Upper lobe of left lung (tissue), 6 donors: ENCODE measurements at regions not wholly inside any gene's neighbourhood (a gene's known extent, or its start where the extent isn't known, plus 50 kb on each side); places are given as distances from the start of the nearest gene placed in this dataset.

Experiments used
- ATAC-seq, 2 donors: fragments of 200-7000 bp; cut with Tn5 transposase; one replicate each; pipeline ENCODE4 v1.9.1; 2022; ENCODE audit warnings: mild to moderate bottlenecking in 2 of 2, moderate library complexity in 2 of 2; ENCODE audit not compliant: low FRiP score in 2 of 2
- DNase-seq, 2 donors: peaks; one replicate each; pipeline ENCODE4 v3.0.0-alpha.2; 2019 to 2020
- H3K27ac ChIP-seq, 4 donors: fragments of 200-600 bp; sonication (generic); one replicate each; pipeline ENCODE4 v1.5.1; 2016 to 2019
- H3K27me3 ChIP-seq, 4 donors: fragments of 200-600 bp; sonication (generic); one replicate each; pipeline ENCODE4 v1.5.1; 2017 to 2019
- H3K36me3 ChIP-seq, 4 donors: fragments of 200-600 bp; sonication (generic); one replicate each; pipeline ENCODE4 v1.5.1; 2016 to 2019
- H3K4me1 ChIP-seq, 4 donors: fragments of 200-600 bp; sonication (generic); one replicate each; pipeline ENCODE4 v1.5.1; 2018 to 2019
- H3K4me3 ChIP-seq, 4 donors: fragments of 200-600 bp; sonication (generic); one replicate each; pipeline ENCODE4 v1.5.1; 2017 to 2019; ENCODE audit warnings: mild to moderate bottlenecking in 2 of 4, moderate library complexity in 1 of 4
- H3K9me3 ChIP-seq, 4 donors: fragments of 200-600 bp; sonication (generic); one replicate each; pipeline ENCODE4 v1.5.1; 2018 to 2019
- CTCF ChIP-seq, 6 experiments: fragments of 450-650 bp in 4 of 6; fragments of 200-600 bp in 2 of 6; sonication (generic) in 2 of 6; IDR thresholded peaks; one replicate each; pipeline ENCODE4 v1.5.1; 2016 to 2019; ENCODE audit warnings: antibody characterized with exemption in 6 of 6
- EP300 ChIP-seq, 4 donors: sonication (generic); formaldehyde crosslinking; IDR thresholded peaks; one replicate each; pipeline ENCODE4 v1.5.1; 2017; ENCODE audit warnings: antibody characterized with exemption in 4 of 4, control low read depth in 2 of 4
- POLR2A ChIP-seq, 4 donors: fragments of 450-650 bp; IDR thresholded peaks; one replicate each; pipeline ENCODE4 v1.5.1; 2016 to 2017; ENCODE audit warnings: antibody characterized with exemption in 4 of 4, mild to moderate bottlenecking in 2 of 4
- POLR2AphosphoS5 ChIP-seq, 2 donors: sonication (generic); formaldehyde crosslinking; IDR thresholded peaks; one replicate each; pipeline ENCODE4 v1.5.1; 2017; ENCODE audit warnings: antibody characterized with exemption in 2 of 2
- WGBS, 2 donors: methylation state at CpG; one replicate each; pipeline ENCODE4 v1.1.5; 2017 to 2018; 5-methylcytosine and 5-hydroxymethylcytosine counted together
- donor health status: DM: no; HTN: no; CAD: no; lungs with moderate emphysema.
- donor health status: DM: no; HTN: yes; CAD: no; lungs with severe emphysema.

GRCh38 chr18:43893001-43893637 lies 615.8 kb upstream of the SYT4 start:
- TF ChIP-seq POLR2A (IDR thresholded peaks at IDR 0.05) (no peak), EP300 (IDR thresholded peaks at IDR 0.05) (no peak), POLR2AphosphoS5 (IDR thresholded peaks at IDR 0.05) (no peak), CTCF (IDR thresholded peaks at IDR 0.05) (no peak)
- no peaks in the 10 kb centered on the region for H3K4me1 ChIP-seq
- ATAC-seq (peak in 1 of 2 donors; percentile 77), DNase-seq (no peak)
- no peak overlapping the region for H3K27ac ChIP-seq
- H3K36me3 ChIP-seq = no peaks in the 10 kb centered on the region
- WGBS, 2 donors = 68 to 70% methylated on average over 5 of the region's 5 CpGs
- H3K27me3 ChIP-seq = no peaks in the 10 kb centered on the region
- H3K4me3 ChIP-seq = no peak overlapping the region
- no peaks in the 10 kb centered on the region for H3K9me3 ChIP-seq

- WGBS, 2 donors = 35 to 63% methylated on average over 1 of the region's 1 CpG
These were observed 627.0 kb upstream of the SYT4 start for GRCh38 chr18:43904209-43904837.

GRCh38 chr18:43914018-43914417 lies 636.7 kb upstream of the SYT4 start:
- Histone ChIP-seq H3K27ac (no peak overlapping the region), H3K9me3 (no peaks in the 10 kb centered on the region), H3K27me3 (no peaks in the 10 kb centered on the region), H3K4me1 (no peaks in the 10 kb centered on the region), H3K4me3 (no peak overlapping the region), H3K36me3 (no peaks in the 10 kb centered on the region)
- TF ChIP-seq EP300 (IDR thresholded peaks at IDR 0.05) = no peak
- TF ChIP-seq POLR2AphosphoS5 (IDR thresholded peaks at IDR 0.05) = no peak
- TF ChIP-seq CTCF (IDR thresholded peaks at IDR 0.05) = no peak
- TF ChIP-seq POLR2A (IDR thresholded peaks at IDR 0.05) = no peak
- 89 to 91% methylated on average over 2 of the region's 2 CpGs for WGBS, 2 donors
- ATAC-seq (no peak), DNase-seq (no peak)

More at GRCh38 chr18:43904209-43904837, 627.0 kb upstream of the SYT4 start:
- TF ChIP-seq EP300 (IDR thresholded peaks at IDR 0.05) (no peak), CTCF (IDR thresholded peaks at IDR 0.05) (no peak), POLR2A (IDR thresholded peaks at IDR 0.05) (no peak), POLR2AphosphoS5 (IDR thresholded peaks at IDR 0.05) (no peak)
- no peak for ATAC-seq
- no peak for DNase-seq
- H3K27ac ChIP-seq = no peak overlapping the region
- no peaks in the 10 kb centered on the region for H3K9me3 ChIP-seq
- no peaks in the 10 kb centered on the region for H3K4me1 ChIP-seq
- H3K27me3 ChIP-seq = no peaks in the 10 kb centered on the region
- no peak overlapping the region for H3K4me3 ChIP-seq
- H3K36me3 ChIP-seq = no peaks in the 10 kb centered on the region

GRCh38 chr18:43916984-43917383 lies 639.7 kb upstream of the SYT4 start:
- WGBS, 2 donors = 77 to 84% methylated on average over 3 of the region's 3 CpGs
- TF ChIP-seq POLR2AphosphoS5 (IDR thresholded peaks at IDR 0.05) = no peak

GRCh38 chr18:43917520-43917919 lies 640.2 kb upstream of the SYT4 start:
- no peak overlapping the region for H3K27ac ChIP-seq
- no peak for DNase-seq
- H3K4me1 ChIP-seq = no peaks in the 10 kb centered on the region
- no peak overlapping the region for H3K4me3 ChIP-seq
- no peaks in the 10 kb centered on the region for H3K36me3 ChIP-seq
- H3K27me3 ChIP-seq = no peaks in the 10 kb centered on the region
- H3K9me3 ChIP-seq = no peaks in the 10 kb centered on the region
- no peak for TF ChIP-seq POLR2A (IDR thresholded peaks at IDR 0.05)
- TF ChIP-seq POLR2AphosphoS5 (IDR thresholded peaks at IDR 0.05) = no peak
- no peak for TF ChIP-seq CTCF (IDR thresholded peaks at IDR 0.05)
- no peak for TF ChIP-seq EP300 (IDR thresholded peaks at IDR 0.05)
- whole genome bisulfite sequencing, 2 donors = 56 to 80% methylated on average over 5 of the region's 5 CpGs
- ATAC-seq = no peak

More at GRCh38 chr18:43916984-43917383, 639.7 kb upstream of the SYT4 start:
- ATAC-seq = no peak
- Histone ChIP-seq H3K4me1 (no peaks in the 10 kb centered on the region), H3K27ac (no peak overlapping the region), H3K27me3 (no peaks in the 10 kb centered on the region), H3K36me3 (no peaks in the 10 kb centered on the region), H3K9me3 (no peaks in the 10 kb centered on the region), H3K4me3 (no peak overlapping the region)
- no peak for DNase-seq
